Naive B cell (primary cell): ENCODE measurements at regions not wholly inside any gene's neighbourhood (a gene's known extent, or its start where the extent isn't known, plus 50 kb on each side); places are given as distances from the start of the nearest gene placed in this dataset.
"Not testable (repeated sequence)": the region's sequence is repeated elsewhere in the genome, so short reads cannot be mapped to it uniquely, and the experiment has no call there.

Experiments
- ATAC-seq, 2 donors: fragments of 150-1000 bp; cut with Tn5 transposase; 2 replicates each; pipeline ENCODE4 v1.10.0; 2021; ENCODE audit warnings: low read depth in 2 of 2, mild to moderate bottlenecking in 2 of 2, moderate library complexity in 2 of 2
- DNase-seq: peaks from one replicate; pipeline ENCODE4 v3.0.0; 2022
- H3K27ac Mint-ChIP-seq, 6 donors: one replicate each; pipeline ENCODE4 v1.8.0; 2020 to 2022; ENCODE audit warnings: mild to moderate bottlenecking in 6 of 6, mixed read lengths in 6 of 6, moderate library complexity in 5 of 6, inconsistent platforms in 2 of 6
- H3K27me3 Mint-ChIP-seq, 3 donors: one replicate each; pipeline ENCODE4 v1.8.0; 2021 to 2022; ENCODE audit warnings: mixed read lengths in 3 of 3, mild to moderate bottlenecking in 1 of 3
- H3K36me3 Mint-ChIP-seq, 2 donors: one replicate each; pipeline ENCODE4 v1.8.0; 2020 to 2022; ENCODE audit warnings: mixed read lengths in 2 of 2, inconsistent platforms in 1 of 2, mild to moderate bottlenecking in 1 of 2
- H3K4me1 Mint-ChIP-seq, 3 donors: one replicate each; pipeline ENCODE4 v1.8.0; 2020 to 2022; ENCODE audit warnings: mixed read lengths in 3 of 3, inconsistent platforms in 1 of 3, mild to moderate bottlenecking in 1 of 3, moderate library complexity in 1 of 3
- H3K4me3 Mint-ChIP-seq, 8 donors: one replicate each; pipeline ENCODE4 v1.8.0; 2020 to 2022; ENCODE audit warnings: mild to moderate bottlenecking in 8 of 8, mixed read lengths in 8 of 8, moderate library complexity in 8 of 8, inconsistent platforms in 2 of 8
- H3K9me3 Mint-ChIP-seq, 7 donors: one replicate each; pipeline ENCODE4 v1.8.0; 2020 to 2022; ENCODE audit warnings: mixed read lengths in 7 of 7, mild to moderate bottlenecking in 5 of 7, inconsistent platforms in 2 of 7, moderate library complexity in 1 of 7

GRCh38 chr20:50334512-50334911, 143.9 kb downstream of the CEBPB start:
- not testable (repeated sequence) for ATAC-seq, H3K27ac Mint-ChIP-seq, H3K9me3 Mint-ChIP-seq, H3K36me3 Mint-ChIP-seq, DNase-seq, H3K4me3 Mint-ChIP-seq
- Mint-ChIP-seq H3K4me1 (peaks cover 9 to 20% (median 14%) of the 10 kb centered on the region in 3 donors), H3K27me3 (peaks cover 31 to 62% (median 40%) of the 10 kb centered on the region in 3 donors)

- peaks cover 25 to 57% (median 36%) of the 10 kb centered on the region in 3 donors for H3K27me3 Mint-ChIP-seq
- peaks cover 0 to 1% (median 0%) of the 10 kb centered on the region in 7 donors for H3K9me3 Mint-ChIP-seq
- peaks cover 0 to 2% of the 10 kb centered on the region in 2 donors for H3K36me3 Mint-ChIP-seq
- peaks cover 13 to 26% (median 20%) of the 10 kb centered on the region in 3 donors for H3K4me1 Mint-ChIP-seq
- no peak for DNase-seq
- peak; percentile 48 to 59 for ATAC-seq
- H3K4me3 Mint-ChIP-seq = no peak overlapping the region
- H3K27ac Mint-ChIP-seq = no peak overlapping the region
Measured at GRCh38 chr20:50335105-50335504, 144.5 kb downstream of the CEBPB start.

- ATAC-seq (no peak), DNase-seq (no peak)
- Mint-ChIP-seq H3K27ac (no peak overlapping the region), H3K4me3 (no peak overlapping the region), H3K4me1 (peaks cover 17 to 27% (median 23%) of the 10 kb centered on the region in 3 donors), H3K9me3 (peaks cover 0 to 1% (median 0%) of the 10 kb centered on the region in 7 donors), H3K27me3 (peaks cover 17 to 55% (median 38%) of the 10 kb centered on the region in 3 donors), H3K36me3 (no peaks in the 10 kb centered on the region)
Measured at GRCh38 chr20:50335866-50336265, 145.2 kb downstream of the CEBPB start.

- Mint-ChIP-seq H3K4me1 (peaks cover 17 to 29% (median 23%) of the 10 kb centered on the region in 3 donors), H3K36me3 (no peaks in the 10 kb centered on the region), H3K4me3 (no peak overlapping the region), H3K9me3 (peaks cover 0 to 1% (median 0%) of the 10 kb centered on the region in 7 donors), H3K27ac (no peak overlapping the region), H3K27me3 (peaks cover 9 to 49% (median 31%) of the 10 kb centered on the region in 3 donors)
- DNase-seq (no peak), ATAC-seq (no peak)
Measured at GRCh38 chr20:50336661-50337060, 146.0 kb downstream of the CEBPB start.

- Mint-ChIP-seq H3K27me3 (peaks cover 18 to 49% (median 26%) of the 10 kb centered on the region in 3 donors), H3K4me1 (peaks cover 17 to 35% (median 23%) of the 10 kb centered on the region in 3 donors), H3K27ac (no peak overlapping the region), H3K9me3 (no peaks in the 10 kb centered on the region), H3K4me3 (peak overlapping the region in 4 of 8 donors; percentile 5 to 55 (median 24)), H3K36me3 (no peaks in the 10 kb centered on the region)
- ATAC-seq (no peak), DNase-seq (no peak)
Measured at GRCh38 chr20:50337521-50338466, 147.2 kb downstream of the CEBPB start.

GRCh38 chr20:50338479-50339391, 148.1 kb downstream of the CEBPB start:
- Mint-ChIP-seq H3K27me3 (peaks cover 17 to 49% (median 19%) of the 10 kb centered on the region in 3 donors), H3K4me1 (peaks cover 17 to 35% (median 23%) of the 10 kb centered on the region in 3 donors), H3K4me3 (peak overlapping the region in 6 of 8 donors; percentile 32 to 76 (median 54)), H3K36me3 (no peaks in the 10 kb centered on the region), H3K9me3 (no peaks in the 10 kb centered on the region), H3K27ac (peak overlapping the region in 2 of 6 donors; percentile 33 to 50)
- ATAC-seq (peak; percentile 46 to 57), DNase-seq (no peak)

GRCh38 chr20:50339466-50339901, 148.9 kb downstream of the CEBPB start:
- H3K4me1 Mint-ChIP-seq = peaks cover 17 to 35% (median 23%) of the 10 kb centered on the region in 3 donors

GRCh38 chr20:50340541-50340940, 149.9 kb downstream of the CEBPB start:
- Mint-ChIP-seq H3K27me3 (peaks cover 16 to 54% (median 35%) of the 10 kb centered on the region in 3 donors), H3K27ac (peak overlapping the region in 2 of 6 donors; percentile 9 to 66), H3K4me3 (peak overlapping the region in 1 of 8 donors; percentile 16), H3K4me1 (peaks cover 17 to 33% (median 23%) of the 10 kb centered on the region in 3 donors), H3K36me3 (no peaks in the 10 kb centered on the region), H3K9me3 (no peaks in the 10 kb centered on the region)
- ATAC-seq (no peak), DNase-seq (no peak)

More at GRCh38 chr20:50339466-50339901, 148.9 kb downstream of the CEBPB start:
- H3K4me3 Mint-ChIP-seq = peak overlapping the region in 1 of 8 donors; percentile 42
- no peak overlapping the region for H3K27ac Mint-ChIP-seq
- no peaks in the 10 kb centered on the region for H3K36me3 Mint-ChIP-seq
- no peaks in the 10 kb centered on the region for H3K9me3 Mint-ChIP-seq
- ATAC-seq (no peak), DNase-seq (no peak)
- peaks cover 13 to 45% (median 24%) of the 10 kb centered on the region in 3 donors for H3K27me3 Mint-ChIP-seq

GRCh38 chr20:50341050-50341449, 150.4 kb downstream of the CEBPB start:
- Mint-ChIP-seq H3K9me3 (no peaks in the 10 kb centered on the region), H3K4me1 (peaks cover 17 to 33% (median 23%) of the 10 kb centered on the region in 3 donors), H3K27ac (no peak overlapping the region), H3K27me3 (peaks cover 16 to 54% (median 40%) of the 10 kb centered on the region in 3 donors), H3K4me3 (no peak overlapping the region), H3K36me3 (no peaks in the 10 kb centered on the region)
- DNase-seq (no peak), ATAC-seq (no peak)

GRCh38 chr20:50341880-50342637, 151.4 kb downstream of the CEBPB start:
- ATAC-seq (no peak), DNase-seq (no peak)
- no peaks in the 10 kb centered on the region for H3K36me3 Mint-ChIP-seq
- no peak overlapping the region for H3K27ac Mint-ChIP-seq
- peaks cover 16 to 59% (median 50%) of the 10 kb centered on the region in 3 donors for H3K27me3 Mint-ChIP-seq
- H3K4me3 Mint-ChIP-seq = peak overlapping the region in 1 of 8 donors; percentile 70
- H3K9me3 Mint-ChIP-seq = no peaks in the 10 kb centered on the region
- H3K4me1 Mint-ChIP-seq = peaks cover 17 to 33% (median 23%) of the 10 kb centered on the region in 3 donors

- DNase-seq (no peak), ATAC-seq (no peak)
- no peaks in the 10 kb centered on the region for H3K36me3 Mint-ChIP-seq
- H3K4me1 Mint-ChIP-seq = peaks cover 17 to 33% (median 23%) of the 10 kb centered on the region in 3 donors
- H3K9me3 Mint-ChIP-seq = no peaks in the 10 kb centered on the region
- no peak overlapping the region for H3K27ac Mint-ChIP-seq
- H3K4me3 Mint-ChIP-seq = no peak overlapping the region
- peaks cover 16 to 65% (median 56%) of the 10 kb centered on the region in 3 donors for H3K27me3 Mint-ChIP-seq
Measured at GRCh38 chr20:50342638-50343102, 152.0 kb downstream of the CEBPB start.

- Mint-ChIP-seq H3K9me3 (no peaks in the 10 kb centered on the region), H3K27ac (no peak overlapping the region), H3K4me3 (no peak overlapping the region), H3K36me3 (no peaks in the 10 kb centered on the region), H3K27me3 (peaks cover 20 to 69% (median 60%) of the 10 kb centered on the region in 3 donors), H3K4me1 (peaks cover 19 to 32% (median 23%) of the 10 kb centered on the region in 3 donors)
- DNase-seq (no peak), ATAC-seq (no peak)
Measured at GRCh38 chr20:50343125-50343489, 152.5 kb downstream of the CEBPB start.
